ENCODE measurements at regions not wholly inside any gene's neighbourhood (a gene's known extent, or its start where the extent isn't known, plus 50 kb on each side); places are given as distances from the start of the nearest gene placed in this dataset.

- TF ChIP-seq CTCF (IDR thresholded peaks at IDR 0.05) (no peak), POLR2AphosphoS5 (IDR thresholded peaks at IDR 0.05; ENCODE audit: low read depth, low read length) (no peak), REST (IDR thresholded peaks at IDR 0.05; ENCODE audit: insufficient read depth in 1 of 2, low read depth in 2 of 2, low read length in 1 of 2) (no peak)
Observed at GRCh38 chr9:28764532-28764931, 1191.3 kb upstream of the C9orf72 start.
